Prostate gland (tissue), 2 donors: ENCODE measurements at regions not wholly inside any gene's neighbourhood (a gene's known extent, or its start where the extent isn't known, plus 50 kb on each side); places are given as distances from the start of the nearest gene placed in this dataset.

Experiments
- POLR2AphosphoS5 ChIP-seq: sonication (generic); formaldehyde crosslinking; IDR thresholded peaks from one replicate; pipeline ENCODE4 v1.6.1; 2017; ENCODE audit warnings: antibody characterized with exemption
- TF ChIP-seq, protein P1 (sequence below), 4 experiments: fragments of 200-600 bp in 2 of 4; fragments of 450-650 bp in 2 of 4; sonication (generic) in 2 of 4; IDR thresholded peaks; 1 replicate in 3 of 4; 2 replicates in 1 of 4; pipeline ENCODE4 v1.5.1; 2016 to 2019; ENCODE audit warnings: antibody characterized with exemption in 4 of 4, mild to moderate bottlenecking in 2 of 4, moderate library complexity in 2 of 4

DNA sequence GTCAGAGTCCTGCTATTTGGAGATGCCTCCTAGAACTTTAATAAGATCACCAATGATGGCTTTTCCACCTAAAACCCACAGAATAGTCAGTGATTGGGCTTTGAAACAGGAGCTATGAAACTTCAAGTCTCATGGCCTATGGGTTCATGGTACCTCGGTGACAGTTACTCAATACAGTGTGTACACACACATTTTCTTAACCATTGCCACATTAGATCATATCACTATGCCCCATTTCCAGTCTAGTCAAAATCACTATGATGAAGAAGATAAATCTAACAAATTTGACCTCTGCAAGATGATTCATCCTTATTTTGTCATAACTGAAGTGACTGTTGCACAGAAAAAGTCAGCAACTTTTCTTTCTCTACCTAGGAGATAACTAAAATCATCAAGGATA lies 86.8 kb upstream of the OR13F1 start:
- TF ChIP-seq, protein P1, sequence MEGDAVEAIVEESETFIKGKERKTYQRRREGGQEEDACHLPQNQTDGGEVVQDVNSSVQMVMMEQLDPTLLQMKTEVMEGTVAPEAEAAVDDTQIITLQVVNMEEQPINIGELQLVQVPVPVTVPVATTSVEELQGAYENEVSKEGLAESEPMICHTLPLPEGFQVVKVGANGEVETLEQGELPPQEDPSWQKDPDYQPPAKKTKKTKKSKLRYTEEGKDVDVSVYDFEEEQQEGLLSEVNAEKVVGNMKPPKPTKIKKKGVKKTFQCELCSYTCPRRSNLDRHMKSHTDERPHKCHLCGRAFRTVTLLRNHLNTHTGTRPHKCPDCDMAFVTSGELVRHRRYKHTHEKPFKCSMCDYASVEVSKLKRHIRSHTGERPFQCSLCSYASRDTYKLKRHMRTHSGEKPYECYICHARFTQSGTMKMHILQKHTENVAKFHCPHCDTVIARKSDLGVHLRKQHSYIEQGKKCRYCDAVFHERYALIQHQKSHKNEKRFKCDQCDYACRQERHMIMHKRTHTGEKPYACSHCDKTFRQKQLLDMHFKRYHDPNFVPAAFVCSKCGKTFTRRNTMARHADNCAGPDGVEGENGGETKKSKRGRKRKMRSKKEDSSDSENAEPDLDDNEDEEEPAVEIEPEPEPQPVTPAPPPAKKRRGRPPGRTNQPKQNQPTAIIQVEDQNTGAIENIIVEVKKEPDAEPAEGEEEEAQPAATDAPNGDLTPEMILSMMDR (IDR thresholded peaks at IDR 0.05), result no peak
- no peak for TF ChIP-seq POLR2AphosphoS5
